ENCODE measurements at regions not wholly inside any gene's neighbourhood (a gene's known extent, or its start where the extent isn't known, plus 50 kb on each side); places are given as distances from the start of the nearest gene placed in this dataset.

- no peak overlapping the region for H2BK12ac ChIP-seq (ENCODE audit: insufficient read length, low read depth, low read length)
- DNase-seq: no peak
- H3K18ac ChIP-seq (ENCODE audit: insufficient read length, low read depth, low read length): no peak overlapping the region
- no peaks in the 10 kb centered on the region for H3K79me2 ChIP-seq (ENCODE audit: insufficient read depth, low read length)
- no peaks in the 10 kb centered on the region for H3K23me2 ChIP-seq (ENCODE audit: insufficient read length, low read depth, low read length, poor library complexity, severe bottlenecking)
- H3K27ac ChIP-seq (ENCODE audit: insufficient read length, low read depth, low read length): no peak overlapping the region
- Mint-ChIP-seq H3K27ac (no peak overlapping the region), H3K27me3 (ENCODE audit: low read depth) (no peaks in the 10 kb centered on the region), H3K36me3 (ENCODE audit: insufficient read depth in 1 of 3, low read depth in 3 of 3) (no peaks in the 10 kb centered on the region), H3K4me3 (no peak overlapping the region), H3K9me3 (no peaks in the 10 kb centered on the region), H3K4me1 (peaks cover 14% of the 10 kb centered on the region in 2 experiments)
- H3K9me3 ChIP-seq (ENCODE audit: control insufficient read depth, low read depth, low read length): no peaks in the 10 kb centered on the region
- H3K79me1 ChIP-seq (ENCODE audit: insufficient read depth, low read depth, low read length, poor library complexity, severe bottlenecking): no peaks in the 10 kb centered on the region
- H3K4ac ChIP-seq (ENCODE audit: low read depth, low read length): no peak overlapping the region
- no peak overlapping the region for H4K8ac ChIP-seq (replicated peaks; ENCODE audit: insufficient read length, low read depth, low read length)
- H2AK5ac ChIP-seq (ENCODE audit: insufficient read length, low read length): no peak overlapping the region
- H3T11ph ChIP-seq (ENCODE audit: low read length): no peak overlapping the region
- no peak overlapping the region for H3K9ac ChIP-seq (ENCODE audit: extremely low read depth, insufficient read length, low read length)
- H2BK120ac ChIP-seq (ENCODE audit: low read depth, low read length, poor library complexity, severe bottlenecking): no peak overlapping the region
- H3K56ac ChIP-seq (ENCODE audit: insufficient read length, low read depth, low read length): no peak overlapping the region
- H3K27me3 ChIP-seq (ENCODE audit: insufficient read depth, low read length): no peaks in the 10 kb centered on the region
- no peak overlapping the region for H4K5ac ChIP-seq (ENCODE audit: insufficient read length, low read depth, low read length)
- H3K23ac ChIP-seq (ENCODE audit: insufficient read length, low read depth, low read length): no peak overlapping the region
- no peak overlapping the region for H2BK5ac ChIP-seq (ENCODE audit: insufficient read length, low read length)
- H3K4me1 ChIP-seq (ENCODE audit: insufficient read depth, low read length): no peaks in the 10 kb centered on the region
- H4K20me1 ChIP-seq (ENCODE audit: control insufficient read depth, insufficient read depth, insufficient read length): no peaks in the 10 kb centered on the region
- H2AFZ ChIP-seq (ENCODE audit: low read length): no peak overlapping the region
- H4K91ac ChIP-seq (ENCODE audit: insufficient read length, low read depth, low read length): no peak overlapping the region
- H2BK15ac ChIP-seq (ENCODE audit: low read depth, low read length): no peak overlapping the region
- no CpG with 5 or more reads among the region's 3 CpGs for WGBS (ENCODE audit: extremely low coverage, insufficient read length, low lambda C conversion rate)
- no peak overlapping the region for H3K4me2 ChIP-seq (ENCODE audit: insufficient read depth, insufficient read length, low read length)
- H2BK20ac ChIP-seq (ENCODE audit: low read depth, low read length, poor library complexity, severe bottlenecking): no peak overlapping the region
- TF ChIP-seq CTCF (conservative IDR thresholded peaks at IDR 0.05): no peak
- no peak overlapping the region for H3K14ac ChIP-seq (ENCODE audit: insufficient read depth, low read length)
Observed at GRCh38 chr13:79912403-79912802, 428.5 kb downstream of the SPRY2 start.
